ENCODE measurements at regions not wholly inside any gene's neighbourhood (a gene's known extent, or its start where the extent isn't known, plus 50 kb on each side); places are given as distances from the start of the nearest gene placed in this dataset.
"Not testable (repeated sequence)": the region's sequence is repeated elsewhere in the genome, so short reads cannot be mapped to it uniquely, and the experiment has no call there.

DNA sequence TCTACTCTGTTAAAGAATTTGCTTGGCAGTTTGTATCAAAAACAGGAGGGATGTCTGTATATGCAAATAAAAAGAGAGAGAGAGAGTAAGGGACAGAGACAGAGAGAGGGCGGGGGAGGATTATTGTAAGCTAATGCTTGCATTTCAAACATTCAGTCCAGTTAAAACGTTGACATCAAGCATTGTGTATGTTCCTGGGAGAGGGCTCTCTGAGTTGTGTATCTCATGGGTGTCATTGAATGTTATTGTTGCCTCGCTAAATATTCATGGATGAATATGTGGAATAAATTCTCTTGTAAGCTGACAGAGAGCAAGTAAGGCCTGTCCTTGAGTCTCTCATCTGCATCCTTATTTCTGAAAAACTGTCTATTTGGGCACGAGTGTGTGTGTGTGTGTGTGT is 78.8 kb upstream of the VRK1 start:
- TF ChIP-seq, protein P1, sequence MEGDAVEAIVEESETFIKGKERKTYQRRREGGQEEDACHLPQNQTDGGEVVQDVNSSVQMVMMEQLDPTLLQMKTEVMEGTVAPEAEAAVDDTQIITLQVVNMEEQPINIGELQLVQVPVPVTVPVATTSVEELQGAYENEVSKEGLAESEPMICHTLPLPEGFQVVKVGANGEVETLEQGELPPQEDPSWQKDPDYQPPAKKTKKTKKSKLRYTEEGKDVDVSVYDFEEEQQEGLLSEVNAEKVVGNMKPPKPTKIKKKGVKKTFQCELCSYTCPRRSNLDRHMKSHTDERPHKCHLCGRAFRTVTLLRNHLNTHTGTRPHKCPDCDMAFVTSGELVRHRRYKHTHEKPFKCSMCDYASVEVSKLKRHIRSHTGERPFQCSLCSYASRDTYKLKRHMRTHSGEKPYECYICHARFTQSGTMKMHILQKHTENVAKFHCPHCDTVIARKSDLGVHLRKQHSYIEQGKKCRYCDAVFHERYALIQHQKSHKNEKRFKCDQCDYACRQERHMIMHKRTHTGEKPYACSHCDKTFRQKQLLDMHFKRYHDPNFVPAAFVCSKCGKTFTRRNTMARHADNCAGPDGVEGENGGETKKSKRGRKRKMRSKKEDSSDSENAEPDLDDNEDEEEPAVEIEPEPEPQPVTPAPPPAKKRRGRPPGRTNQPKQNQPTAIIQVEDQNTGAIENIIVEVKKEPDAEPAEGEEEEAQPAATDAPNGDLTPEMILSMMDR (IDR thresholded peaks at IDR 0.05; ENCODE audit: low read depth, low read length), result no peak
- no peak for TF ChIP-seq POLR2A (IDR thresholded peaks at IDR 0.05; ENCODE audit: extremely low read depth, insufficient read length)
- no peak for TF ChIP-seq MYC (IDR thresholded peaks at IDR 0.05; ENCODE audit: low read depth, low read length)
- TF ChIP-seq, protein P2, sequence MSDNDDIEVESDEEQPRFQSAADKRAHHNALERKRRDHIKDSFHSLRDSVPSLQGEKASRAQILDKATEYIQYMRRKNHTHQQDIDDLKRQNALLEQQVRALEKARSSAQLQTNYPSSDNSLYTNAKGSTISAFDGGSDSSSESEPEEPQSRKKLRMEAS (IDR thresholded peaks at IDR 0.05; ENCODE audit: low read depth, low read length), result no peak
- DNase-seq (ENCODE audit: low read depth), result no peak
- no peak overlapping the region for H3K4me3 ChIP-seq (ENCODE audit: low read depth, low read length)

DNA sequence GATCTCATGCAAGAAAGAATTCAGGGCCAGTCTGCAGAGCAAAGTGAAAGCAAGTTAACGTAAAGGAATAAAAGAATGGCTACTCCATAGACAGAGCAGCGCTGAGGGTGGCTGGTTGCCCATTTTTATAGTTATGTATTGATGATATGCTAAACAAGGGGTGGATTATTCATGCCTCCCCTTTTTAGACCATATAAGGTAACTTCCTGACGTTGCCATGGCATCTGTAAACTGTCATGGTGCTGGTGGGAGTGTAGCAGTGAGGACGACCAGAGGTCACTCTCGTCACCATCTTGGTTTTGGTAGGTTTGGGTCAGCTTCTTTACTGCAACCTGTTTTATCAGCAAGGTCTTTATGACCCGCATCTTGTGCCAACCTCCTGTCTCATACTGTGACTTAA is 76.5 kb upstream of the VRK1 start:
- H3K4me3 ChIP-seq (ENCODE audit: low read depth, low read length); DNase-seq (ENCODE audit: low read depth): not testable (repeated sequence)

DNA sequence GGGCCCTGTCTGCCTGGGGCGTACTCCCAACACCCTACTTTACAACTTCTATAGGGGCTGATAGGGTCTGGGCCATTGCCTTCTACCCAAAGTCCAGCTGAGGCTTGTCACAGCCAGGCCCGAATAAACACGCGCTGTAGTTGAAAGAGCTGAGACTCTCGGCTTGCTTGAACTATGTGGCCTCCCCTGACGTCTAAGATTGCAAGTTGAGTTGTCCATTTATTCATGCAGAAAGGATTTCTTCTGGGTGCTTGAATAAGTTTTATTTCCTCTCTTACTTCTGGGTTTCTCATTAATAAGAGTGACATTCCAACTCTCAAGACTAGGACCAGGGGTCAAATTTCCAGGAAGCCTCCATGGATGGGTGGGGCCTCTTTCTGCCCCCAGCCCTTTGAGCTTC is 74.4 kb upstream of the VRK1 start:
- TF ChIP-seq MYC (IDR thresholded peaks at IDR 0.05; ENCODE audit: low read depth, low read length) (no peak), POLR2A (IDR thresholded peaks at IDR 0.05; ENCODE audit: extremely low read depth, insufficient read length) (no peak)
- TF ChIP-seq, protein P1 (IDR thresholded peaks at IDR 0.05; ENCODE audit: low read depth, low read length), result no peak
- TF ChIP-seq, protein P2 (IDR thresholded peaks at IDR 0.05; ENCODE audit: low read depth, low read length), result no peak
- DNase-seq (ENCODE audit: low read depth), result no peak
- no peak overlapping the region for H3K4me3 ChIP-seq (ENCODE audit: low read depth, low read length)

DNA sequence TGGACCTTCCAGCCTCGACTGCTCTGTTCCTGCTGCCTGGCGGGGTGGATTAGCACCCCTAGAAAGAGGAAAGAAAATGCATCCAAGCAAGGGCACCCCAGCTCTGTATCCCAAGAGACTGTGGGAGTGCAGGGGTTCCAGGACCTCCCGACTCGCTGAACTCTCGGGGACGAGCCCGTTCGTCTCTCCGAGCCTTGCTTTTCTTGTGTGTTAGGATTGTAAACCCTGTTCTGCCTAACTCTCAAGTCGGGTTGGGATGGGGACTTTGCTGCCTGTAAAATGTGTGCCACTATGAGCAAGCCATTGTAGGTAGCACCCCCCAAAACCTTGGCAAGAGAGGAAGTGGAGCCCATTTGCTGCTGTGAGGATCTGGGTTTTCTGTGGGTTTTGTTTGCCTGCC is 73.2 kb upstream of the VRK1 start:
- TF ChIP-seq POLR2A (IDR thresholded peaks at IDR 0.05; ENCODE audit: extremely low read depth, insufficient read length) (no peak), MYC (IDR thresholded peaks at IDR 0.05; ENCODE audit: low read depth, low read length) (no peak)
- TF ChIP-seq, protein P2 (IDR thresholded peaks at IDR 0.05; ENCODE audit: low read depth, low read length), result no peak
- TF ChIP-seq, protein P1 (IDR thresholded peaks at IDR 0.05; ENCODE audit: low read depth, low read length), result no peak
- no peak for DNase-seq (ENCODE audit: low read depth)
- H3K4me3 ChIP-seq (ENCODE audit: low read depth, low read length), result no peak overlapping the region

DNA sequence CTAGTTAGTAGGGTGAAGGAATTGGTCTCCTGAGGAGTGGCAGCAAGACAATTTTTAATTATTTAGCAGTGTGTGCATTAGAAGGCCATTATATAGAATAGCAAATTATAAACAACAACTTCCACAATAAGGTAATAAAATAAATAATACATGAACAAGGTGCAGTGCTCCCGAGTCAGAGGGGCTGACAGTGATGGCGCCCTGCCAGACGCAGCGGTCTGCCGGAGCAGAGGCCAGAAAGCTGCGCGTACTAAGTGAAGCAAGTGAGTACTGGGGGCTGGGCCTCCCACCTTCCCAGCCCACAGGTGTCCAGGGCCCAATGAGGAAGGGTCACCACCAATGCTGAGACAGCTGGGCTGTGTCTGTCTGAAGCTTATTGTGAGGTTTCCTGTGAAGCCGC is 72.0 kb upstream of the VRK1 start:
- no peak for DNase-seq (ENCODE audit: low read depth)
- TF ChIP-seq POLR2A (IDR thresholded peaks at IDR 0.05; ENCODE audit: extremely low read depth, insufficient read length) (no peak), MYC (IDR thresholded peaks at IDR 0.05; ENCODE audit: low read depth, low read length) (no peak)
- TF ChIP-seq, protein P2 (IDR thresholded peaks at IDR 0.05; ENCODE audit: low read depth, low read length), result no peak
- TF ChIP-seq, protein P1 (IDR thresholded peaks at IDR 0.05; ENCODE audit: low read depth, low read length), result no peak
- H3K4me3 ChIP-seq (ENCODE audit: low read depth, low read length), result no peak overlapping the region

DNA sequence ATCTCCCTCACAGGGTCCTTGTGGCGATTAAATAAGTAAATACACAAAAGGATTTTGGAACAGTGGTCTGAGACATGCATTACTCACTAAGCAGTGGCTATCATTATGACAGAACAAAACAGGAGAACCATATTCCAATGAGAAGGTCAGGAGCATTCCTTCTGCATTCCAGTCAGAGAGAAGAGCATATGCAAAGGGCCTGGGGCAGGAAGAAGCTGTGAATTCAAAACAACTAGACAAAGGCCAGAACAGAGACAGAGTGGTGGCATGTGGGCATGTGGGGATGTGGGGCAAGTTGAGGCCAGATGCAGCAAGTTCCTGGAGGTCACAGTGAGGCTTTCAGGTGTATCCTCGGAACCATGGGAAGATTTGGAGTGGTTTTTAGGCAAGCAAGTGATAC is 70.1 kb upstream of the VRK1 start:
- TF ChIP-seq MYC (IDR thresholded peaks at IDR 0.05; ENCODE audit: low read depth, low read length) (no peak), POLR2A (IDR thresholded peaks at IDR 0.05; ENCODE audit: extremely low read depth, insufficient read length) (no peak)
- TF ChIP-seq, protein P2 (IDR thresholded peaks at IDR 0.05; ENCODE audit: low read depth, low read length), result no peak
- TF ChIP-seq, protein P1 (IDR thresholded peaks at IDR 0.05; ENCODE audit: low read depth, low read length), result no peak
- DNase-seq (ENCODE audit: low read depth), result no peak
- H3K4me3 ChIP-seq (ENCODE audit: low read depth, low read length), result no peak overlapping the region
